ENCODE measurements at regions not wholly inside any gene's neighbourhood (a gene's known extent, or its start where the extent isn't known, plus 50 kb on each side); places are given as distances from the start of the nearest gene placed in this dataset.

DNA sequence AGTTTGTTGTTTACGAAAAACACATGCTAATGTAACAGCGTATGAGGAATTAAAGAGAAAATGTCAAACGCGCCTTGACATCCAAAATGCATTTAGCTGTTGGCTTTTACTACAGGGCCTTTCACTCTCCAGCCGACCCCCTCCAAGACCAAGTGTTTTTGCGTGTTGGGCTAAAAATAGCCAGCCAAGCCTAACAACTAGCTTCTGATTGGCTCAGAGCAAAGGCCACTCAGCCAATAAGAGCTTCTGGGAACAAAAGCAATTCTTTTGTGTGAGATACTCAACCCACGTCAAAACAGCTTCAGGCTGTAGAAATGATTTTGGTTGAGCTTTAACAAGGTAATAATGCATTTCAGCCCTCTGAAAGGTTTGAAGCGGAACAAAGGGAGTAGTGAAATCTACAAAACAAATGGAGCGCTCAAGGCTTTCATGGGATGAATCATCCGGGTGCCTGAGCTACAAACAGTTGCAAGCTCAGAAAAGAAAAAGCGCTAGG, 198.7 kb upstream of the DCN start:
- H2AFZ ChIP-seq (ENCODE audit: low read depth, low read length): peak overlapping the region; percentile 54; the same call in 1 of the 2 replicates
- H3K4me3 ChIP-seq (ENCODE audit: low read length): peak overlapping the region; percentile 75
- H3K36me3 ChIP-seq (replicated peaks; ENCODE audit: low read depth, low read length): no peaks in the 10 kb centered on the region
- peaks cover 5% of the 10 kb centered on the region for H3K4me1 ChIP-seq (ENCODE audit: low read length)
- H4K20me1 ChIP-seq (ENCODE audit: insufficient read depth, low read length): no peaks in the 10 kb centered on the region
- peak overlapping the region; percentile 90 for H3K4me2 ChIP-seq (ENCODE audit: low read length)
- no peaks in the 10 kb centered on the region for H3K27me3 ChIP-seq (ENCODE audit: low read depth, low read length)
- no peaks in the 10 kb centered on the region for H3K9me3 ChIP-seq (ENCODE audit: insufficient read depth, low read length)
- no peak for TF ChIP-seq EZH2phosphoT487 (IDR thresholded peaks at IDR 0.05; ENCODE audit: low read depth)
- TF ChIP-seq, protein P1, sequence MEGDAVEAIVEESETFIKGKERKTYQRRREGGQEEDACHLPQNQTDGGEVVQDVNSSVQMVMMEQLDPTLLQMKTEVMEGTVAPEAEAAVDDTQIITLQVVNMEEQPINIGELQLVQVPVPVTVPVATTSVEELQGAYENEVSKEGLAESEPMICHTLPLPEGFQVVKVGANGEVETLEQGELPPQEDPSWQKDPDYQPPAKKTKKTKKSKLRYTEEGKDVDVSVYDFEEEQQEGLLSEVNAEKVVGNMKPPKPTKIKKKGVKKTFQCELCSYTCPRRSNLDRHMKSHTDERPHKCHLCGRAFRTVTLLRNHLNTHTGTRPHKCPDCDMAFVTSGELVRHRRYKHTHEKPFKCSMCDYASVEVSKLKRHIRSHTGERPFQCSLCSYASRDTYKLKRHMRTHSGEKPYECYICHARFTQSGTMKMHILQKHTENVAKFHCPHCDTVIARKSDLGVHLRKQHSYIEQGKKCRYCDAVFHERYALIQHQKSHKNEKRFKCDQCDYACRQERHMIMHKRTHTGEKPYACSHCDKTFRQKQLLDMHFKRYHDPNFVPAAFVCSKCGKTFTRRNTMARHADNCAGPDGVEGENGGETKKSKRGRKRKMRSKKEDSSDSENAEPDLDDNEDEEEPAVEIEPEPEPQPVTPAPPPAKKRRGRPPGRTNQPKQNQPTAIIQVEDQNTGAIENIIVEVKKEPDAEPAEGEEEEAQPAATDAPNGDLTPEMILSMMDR (IDR thresholded peaks at IDR 0.05; ENCODE audit: low read depth, low read length): no peak
- H3K79me2 ChIP-seq (ENCODE audit: low read length): no peaks in the 10 kb centered on the region
- peak overlapping the region; percentile 40; the same call in 1 of the 2 replicates for H3K9ac ChIP-seq (ENCODE audit: low read length)
- no peak overlapping the region for H3K27ac ChIP-seq (ENCODE audit: low read length)

DNA sequence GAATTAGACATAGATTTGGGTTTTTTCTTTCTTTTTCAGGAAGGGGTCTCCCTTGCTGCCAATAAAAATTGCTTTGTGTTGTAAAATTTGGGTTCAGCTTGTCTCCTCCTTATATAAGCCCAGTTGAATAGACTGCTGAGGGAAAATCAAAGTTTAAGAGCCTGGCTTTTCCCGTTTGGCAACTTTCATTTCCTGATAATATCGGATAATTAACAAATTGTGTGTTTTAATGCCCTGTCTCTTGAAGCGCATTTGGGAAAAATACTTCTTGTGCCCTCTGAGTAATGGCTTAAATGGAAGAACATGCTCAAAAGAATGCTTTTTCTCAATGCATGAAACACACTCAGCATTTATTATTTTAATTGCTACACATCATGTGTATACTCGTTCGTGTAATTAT, 198.0 kb upstream of the DCN start:
- Histone ChIP-seq H3K27me3 (ENCODE audit: low read depth, low read length) (no peaks in the 10 kb centered on the region), H2AFZ (ENCODE audit: low read depth, low read length) (no peak overlapping the region), H3K27ac (ENCODE audit: low read length) (no peak overlapping the region), H3K79me2 (ENCODE audit: low read length) (no peaks in the 10 kb centered on the region), H3K4me2 (ENCODE audit: low read length) (no peak overlapping the region), H4K20me1 (ENCODE audit: insufficient read depth, low read length) (no peaks in the 10 kb centered on the region), H3K4me3 (ENCODE audit: low read length) (no peak overlapping the region), H3K9me3 (ENCODE audit: insufficient read depth, low read length) (no peaks in the 10 kb centered on the region), H3K4me1 (ENCODE audit: low read length) (peaks cover 5% of the 10 kb centered on the region), H3K36me3 (replicated peaks; ENCODE audit: low read depth, low read length) (no peaks in the 10 kb centered on the region), H3K9ac (ENCODE audit: low read length) (no peak overlapping the region)
- TF ChIP-seq EZH2phosphoT487 (IDR thresholded peaks at IDR 0.05; ENCODE audit: low read depth): no peak
- TF ChIP-seq, protein P1 (IDR thresholded peaks at IDR 0.05; ENCODE audit: low read depth, low read length): no peak

DNA sequence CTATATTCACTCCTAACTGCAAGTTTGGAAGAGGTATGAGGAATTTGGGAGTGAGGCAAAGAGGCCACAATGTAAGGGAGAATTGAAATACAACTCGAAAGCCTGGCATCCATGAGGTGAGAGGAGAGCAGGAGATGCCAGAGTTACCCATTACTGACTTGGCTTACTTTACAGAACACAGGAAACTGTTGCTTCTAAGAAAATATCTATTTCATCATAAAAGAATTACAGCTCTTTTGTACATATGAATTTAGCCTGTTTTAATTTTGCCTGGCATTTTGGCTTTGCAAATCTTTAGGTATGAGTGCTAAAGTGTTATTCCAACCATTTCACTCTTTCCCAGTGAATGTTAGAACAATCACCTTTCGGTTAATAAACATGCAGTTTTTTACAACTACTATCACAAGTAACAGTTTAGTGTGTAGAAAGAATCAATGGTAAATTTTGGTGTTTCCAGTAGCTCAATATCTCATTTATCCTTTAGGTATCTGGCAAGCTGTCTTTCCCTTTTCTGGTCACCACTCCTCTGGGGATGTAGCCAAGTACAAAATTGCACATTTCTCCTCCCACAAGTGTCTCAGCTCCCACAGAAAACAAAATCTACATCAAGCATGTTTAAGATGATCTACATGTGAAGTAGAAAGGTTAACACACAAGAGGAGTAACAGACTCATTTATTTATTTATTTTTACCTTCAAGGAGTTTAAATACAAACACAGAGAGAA, 196.6 kb upstream of the DCN start:
- H3K36me3 ChIP-seq (replicated peaks; ENCODE audit: low read depth, low read length): no peaks in the 10 kb centered on the region
- H3K79me2 ChIP-seq (ENCODE audit: low read length): no peaks in the 10 kb centered on the region
- no peak for TF ChIP-seq EZH2phosphoT487 (IDR thresholded peaks at IDR 0.05; ENCODE audit: low read depth)
- TF ChIP-seq, protein P1 (IDR thresholded peaks at IDR 0.05; ENCODE audit: low read depth, low read length): no peak
- no peaks in the 10 kb centered on the region for H3K9me3 ChIP-seq (ENCODE audit: insufficient read depth, low read length)
- H3K27ac ChIP-seq (ENCODE audit: low read length): no peak overlapping the region
- H3K4me3 ChIP-seq (ENCODE audit: low read length): no peak overlapping the region
- H3K27me3 ChIP-seq (ENCODE audit: low read depth, low read length): no peaks in the 10 kb centered on the region
- peaks cover 5% of the 10 kb centered on the region for H3K4me1 ChIP-seq (ENCODE audit: low read length)
- no peak overlapping the region for H3K9ac ChIP-seq (ENCODE audit: low read length)
- H2AFZ ChIP-seq (ENCODE audit: low read depth, low read length): no peak overlapping the region
- H3K4me2 ChIP-seq (ENCODE audit: low read length): no peak overlapping the region
- no peaks in the 10 kb centered on the region for H4K20me1 ChIP-seq (ENCODE audit: insufficient read depth, low read length)

DNA sequence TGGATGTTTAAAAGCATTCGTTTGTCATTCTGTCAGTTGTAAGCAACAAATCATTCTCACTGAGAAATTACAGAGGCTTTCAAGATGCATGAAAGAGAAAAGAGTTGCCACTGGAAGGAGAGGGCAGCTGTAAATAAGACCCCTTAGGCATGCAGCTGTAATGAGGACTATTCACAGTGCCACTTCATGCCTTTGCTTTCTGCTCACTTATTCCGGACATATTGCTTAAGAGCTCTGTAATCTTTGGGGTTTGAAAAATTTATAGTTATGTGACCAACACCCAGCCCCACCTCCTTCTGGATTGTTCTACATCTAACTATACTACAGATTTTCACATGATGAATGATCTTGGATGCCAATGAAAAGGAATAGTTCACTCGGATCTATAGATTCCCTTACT, 194.8 kb upstream of the DCN start:
- no peaks in the 10 kb centered on the region for H4K20me1 ChIP-seq (ENCODE audit: insufficient read depth, low read length)
- no peak overlapping the region for H3K9ac ChIP-seq (ENCODE audit: low read length)
- H3K36me3 ChIP-seq (replicated peaks; ENCODE audit: low read depth, low read length): no peaks in the 10 kb centered on the region
- no peak overlapping the region for H2AFZ ChIP-seq (ENCODE audit: low read depth, low read length)
- H3K4me2 ChIP-seq (ENCODE audit: low read length): no peak overlapping the region
- no peak overlapping the region for H3K27ac ChIP-seq (ENCODE audit: low read length)
- H3K27me3 ChIP-seq (ENCODE audit: low read depth, low read length): no peaks in the 10 kb centered on the region
- no peaks in the 10 kb centered on the region for H3K79me2 ChIP-seq (ENCODE audit: low read length)
- no peak overlapping the region for H3K4me3 ChIP-seq (ENCODE audit: low read length)
- H3K9me3 ChIP-seq (ENCODE audit: insufficient read depth, low read length): no peaks in the 10 kb centered on the region
- no peak for TF ChIP-seq EZH2phosphoT487 (IDR thresholded peaks at IDR 0.05; ENCODE audit: low read depth)
- TF ChIP-seq, protein P1 (IDR thresholded peaks at IDR 0.05; ENCODE audit: low read depth, low read length): no peak
- H3K4me1 ChIP-seq (ENCODE audit: low read length): peaks cover 12% of the 10 kb centered on the region

Measured in OCI-LY3 (cell line).